ENCODE measurements at regions not wholly inside any gene's neighbourhood (a gene's known extent, or its start where the extent isn't known, plus 50 kb on each side); places are given as distances from the start of the nearest gene placed in this dataset.
"Not testable (repeated sequence)": the region's sequence is repeated elsewhere in the genome, so short reads cannot be mapped to it uniquely, and the experiment has no call there.

GRCh38 chr2:41027095-41027494 lies 575.2 kb upstream of the SLC8A1 start:
- TF ChIP-seq CTCF (conservative IDR thresholded peaks at IDR 0.05) (no peak), ZFX (IDR thresholded peaks at IDR 0.05) (no peak)
- H3K27ac ChIP-seq, result no peak overlapping the region

GRCh38 chr2:41031282-41031681 lies 579.4 kb upstream of the SLC8A1 start:
- TF ChIP-seq CTCF (conservative IDR thresholded peaks at IDR 0.05), result no peak
- TF ChIP-seq ZFX (IDR thresholded peaks at IDR 0.05), result no peak
- no peak overlapping the region for H3K27ac ChIP-seq

GRCh38 chr2:41032715-41033114 lies 580.8 kb upstream of the SLC8A1 start:
- no peak overlapping the region for H3K27ac ChIP-seq
- TF ChIP-seq ZFX (IDR thresholded peaks at IDR 0.05) (no peak), CTCF (conservative IDR thresholded peaks at IDR 0.05) (no peak)

GRCh38 chr2:41033127-41033526 lies 581.2 kb upstream of the SLC8A1 start:
- H3K27ac ChIP-seq, result no peak overlapping the region
- TF ChIP-seq ZFX (IDR thresholded peaks at IDR 0.05) (no peak), CTCF (conservative IDR thresholded peaks at IDR 0.05) (no peak)

- no peak overlapping the region for H3K27ac ChIP-seq
- TF ChIP-seq ZFX (IDR thresholded peaks at IDR 0.05), result no peak
- TF ChIP-seq CTCF (conservative IDR thresholded peaks at IDR 0.05), result no peak
Observed at GRCh38 chr2:41038408-41038807, 586.5 kb upstream of the SLC8A1 start.

GRCh38 chr2:41039750-41040149 lies 587.9 kb upstream of the SLC8A1 start:
- not testable (repeated sequence) for H3K27ac ChIP-seq

GRCh38 chr2:41040782-41041520 lies 589.1 kb upstream of the SLC8A1 start:
- H3K27ac ChIP-seq, result no peak overlapping the region
- no peak for TF ChIP-seq CTCF (conservative IDR thresholded peaks at IDR 0.05)
- no peak for TF ChIP-seq ZFX (IDR thresholded peaks at IDR 0.05)

- no peak overlapping the region for H3K27ac ChIP-seq
- TF ChIP-seq CTCF (conservative IDR thresholded peaks at IDR 0.05) (no peak), ZFX (IDR thresholded peaks at IDR 0.05) (no peak)
Observed at GRCh38 chr2:41042343-41042742, 590.5 kb upstream of the SLC8A1 start.
